Bronchial epithelial cell (primary cell): ENCODE measurements at regions not wholly inside any gene's neighbourhood (a gene's known extent, or its start where the extent isn't known, plus 50 kb on each side); places are given as distances from the start of the nearest gene placed in this dataset.

Experiments used
- DNase-seq: peaks from one replicate; pipeline ENCODE4 v3.0.0-alpha.2; 2010; ENCODE audit warnings: low read depth
- FAIRE-seq: peaks from 2 replicates; lab custom pipeline; 2011; peaks lifted over from hg19 to GRCh38; lab: Jason Lieb, UNC
- H3K27me3 ChIP-seq: 2 replicates; pipeline ENCODE4 v1.5.1; 2011; ENCODE audit warnings: low read length; ENCODE audit not compliant: control insufficient read depth, insufficient read depth
- H3K36me3 ChIP-seq: 2 replicates; pipeline ENCODE4 v1.5.1; 2011; ENCODE audit warnings: low read length; ENCODE audit not compliant: control insufficient read depth, insufficient read depth
- H3K4me3 ChIP-seq: 2 replicates; pipeline ENCODE4 v1.5.1; 2011; ENCODE audit warnings: mild to moderate bottlenecking, low read depth, low read length, control low read depth
- TF ChIP-seq, protein P1 (sequence below): IDR thresholded peaks from 2 replicates; pipeline ENCODE4 v1.5.1; 2011; ENCODE audit warnings: mild to moderate bottlenecking, moderate library complexity, low read length, control low read depth, inconsistent platforms; ENCODE audit not compliant: insufficient read depth, severe bottlenecking

DNA sequence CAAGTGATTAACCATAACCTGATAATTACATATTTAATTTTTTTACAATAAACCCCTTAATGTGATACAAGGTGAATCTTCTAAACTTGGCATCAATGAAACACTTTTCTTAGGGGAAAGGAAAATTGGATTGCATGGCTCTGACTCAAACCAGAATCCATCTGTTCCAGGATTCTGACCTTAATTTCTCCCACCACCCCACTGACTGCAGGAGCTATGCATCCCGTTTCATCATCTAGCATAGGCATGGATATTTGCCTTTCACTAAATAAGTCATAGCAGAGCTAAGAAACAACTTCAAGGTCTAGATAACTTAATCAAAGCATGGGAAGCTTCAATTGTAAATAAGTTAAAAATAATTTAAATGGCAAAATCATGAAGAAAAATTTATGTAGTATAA is 156.3 kb downstream of the BTC start:
- H3K27me3 ChIP-seq = no peaks in the 10 kb centered on the region
- TF ChIP-seq, protein P1, sequence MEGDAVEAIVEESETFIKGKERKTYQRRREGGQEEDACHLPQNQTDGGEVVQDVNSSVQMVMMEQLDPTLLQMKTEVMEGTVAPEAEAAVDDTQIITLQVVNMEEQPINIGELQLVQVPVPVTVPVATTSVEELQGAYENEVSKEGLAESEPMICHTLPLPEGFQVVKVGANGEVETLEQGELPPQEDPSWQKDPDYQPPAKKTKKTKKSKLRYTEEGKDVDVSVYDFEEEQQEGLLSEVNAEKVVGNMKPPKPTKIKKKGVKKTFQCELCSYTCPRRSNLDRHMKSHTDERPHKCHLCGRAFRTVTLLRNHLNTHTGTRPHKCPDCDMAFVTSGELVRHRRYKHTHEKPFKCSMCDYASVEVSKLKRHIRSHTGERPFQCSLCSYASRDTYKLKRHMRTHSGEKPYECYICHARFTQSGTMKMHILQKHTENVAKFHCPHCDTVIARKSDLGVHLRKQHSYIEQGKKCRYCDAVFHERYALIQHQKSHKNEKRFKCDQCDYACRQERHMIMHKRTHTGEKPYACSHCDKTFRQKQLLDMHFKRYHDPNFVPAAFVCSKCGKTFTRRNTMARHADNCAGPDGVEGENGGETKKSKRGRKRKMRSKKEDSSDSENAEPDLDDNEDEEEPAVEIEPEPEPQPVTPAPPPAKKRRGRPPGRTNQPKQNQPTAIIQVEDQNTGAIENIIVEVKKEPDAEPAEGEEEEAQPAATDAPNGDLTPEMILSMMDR = no peak
- no peaks in the 10 kb centered on the region for H3K36me3 ChIP-seq
- no peak for FAIRE-seq
- H3K4me3 ChIP-seq = no peak overlapping the region
- DNase-seq = no peak

DNA sequence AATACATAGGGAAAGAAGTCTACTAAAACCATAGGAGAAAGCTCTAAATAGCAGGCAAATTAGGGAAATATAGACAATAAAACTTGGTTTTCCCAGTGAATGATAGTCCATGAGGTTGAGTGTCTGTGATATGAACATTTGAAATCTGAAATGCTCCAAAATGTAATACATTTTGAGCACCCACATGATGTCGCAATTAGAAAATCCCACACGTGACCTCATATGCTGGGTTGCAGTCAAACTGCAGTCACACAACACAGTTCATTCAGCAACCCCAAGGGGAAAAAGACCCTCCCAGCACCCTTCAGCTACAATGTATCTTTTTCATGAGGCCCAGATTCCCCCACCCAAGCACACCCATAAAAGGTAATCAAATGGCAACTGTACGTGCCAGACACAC is 155.6 kb downstream of the BTC start:
- DNase-seq (no peak), FAIRE-seq (no peak)
- Histone ChIP-seq H3K4me3 (no peak overlapping the region), H3K27me3 (no peaks in the 10 kb centered on the region), H3K36me3 (no peaks in the 10 kb centered on the region)
- TF ChIP-seq, protein P1 = no peak

GRCh38 chr4:74640111-74640903 is 154.0 kb downstream of the BTC start:
- DNase-seq (peak; percentile 62), FAIRE-seq (no peak)
- Histone ChIP-seq H3K4me3 (no peak overlapping the region), H3K36me3 (no peaks in the 10 kb centered on the region), H3K27me3 (no peaks in the 10 kb centered on the region)
- TF ChIP-seq, protein P1 = no peak

DNA sequence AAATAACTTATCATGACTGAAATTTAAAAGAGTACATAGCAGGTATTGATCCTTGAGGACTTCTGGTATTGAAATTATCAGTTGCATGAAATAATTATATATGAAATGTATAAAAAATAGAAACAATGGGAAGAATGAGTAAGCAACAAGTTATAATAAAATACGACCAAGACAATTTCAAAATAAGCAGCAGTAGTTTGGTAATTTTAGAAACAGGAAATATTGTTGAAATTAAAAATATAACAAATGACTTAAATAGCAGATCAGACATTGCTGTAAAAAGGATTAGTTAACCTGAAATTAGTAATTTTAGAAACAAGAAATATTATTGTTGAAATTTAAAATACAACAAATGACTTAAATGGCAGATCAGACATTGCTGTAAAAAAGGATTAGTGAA is 152.3 kb downstream of the BTC start:
- TF ChIP-seq, protein P1 = no peak
- no peaks in the 10 kb centered on the region for H3K36me3 ChIP-seq
- DNase-seq (no peak), FAIRE-seq (no peak)
- no peak overlapping the region for H3K4me3 ChIP-seq
- H3K27me3 ChIP-seq = no peaks in the 10 kb centered on the region

DNA sequence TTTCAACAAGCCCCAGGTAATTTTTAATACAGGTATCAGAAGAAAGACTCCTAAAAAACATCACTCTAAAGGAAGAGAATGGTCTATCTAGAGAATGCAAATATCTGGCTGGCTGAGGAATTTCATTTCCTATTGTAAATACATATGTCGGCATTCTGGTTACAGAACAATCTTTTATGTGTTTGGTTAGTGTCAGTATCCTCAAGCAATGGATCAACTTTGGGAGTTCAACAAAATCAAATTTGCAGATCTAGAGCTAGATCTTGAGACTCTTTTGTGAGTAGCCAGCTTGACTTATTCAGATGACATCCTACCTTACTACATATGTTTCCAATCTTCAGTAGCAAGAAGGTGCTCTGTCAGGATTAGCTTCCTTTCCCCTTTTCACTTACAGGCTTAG is 145.1 kb downstream of the BTC start:
- no peaks in the 10 kb centered on the region for H3K27me3 ChIP-seq
- no peak overlapping the region for H3K4me3 ChIP-seq
- no peaks in the 10 kb centered on the region for H3K36me3 ChIP-seq
- no peak for FAIRE-seq
- TF ChIP-seq, protein P1 = no peak
- no peak for DNase-seq

GRCh38 chr4:74651198-74651597 is 143.1 kb downstream of the BTC start:
- H3K4me3 ChIP-seq = no peak overlapping the region
- FAIRE-seq (no peak), DNase-seq (no peak)
- TF ChIP-seq, protein P1 = no peak
- no peaks in the 10 kb centered on the region for H3K36me3 ChIP-seq
- no peaks in the 10 kb centered on the region for H3K27me3 ChIP-seq
